ENCODE measurements at regions not wholly inside any gene's neighbourhood (a gene's known extent, or its start where the extent isn't known, plus 50 kb on each side); places are given as distances from the start of the nearest gene placed in this dataset.
"Not testable (repeated sequence)": the region's sequence is repeated elsewhere in the genome, so short reads cannot be mapped to it uniquely, and the experiment has no call there.

GRCh38 chr14:85912141-85912540 lies 382.2 kb downstream of the FLRT2 start:
- no peak for DNase-seq

DNA sequence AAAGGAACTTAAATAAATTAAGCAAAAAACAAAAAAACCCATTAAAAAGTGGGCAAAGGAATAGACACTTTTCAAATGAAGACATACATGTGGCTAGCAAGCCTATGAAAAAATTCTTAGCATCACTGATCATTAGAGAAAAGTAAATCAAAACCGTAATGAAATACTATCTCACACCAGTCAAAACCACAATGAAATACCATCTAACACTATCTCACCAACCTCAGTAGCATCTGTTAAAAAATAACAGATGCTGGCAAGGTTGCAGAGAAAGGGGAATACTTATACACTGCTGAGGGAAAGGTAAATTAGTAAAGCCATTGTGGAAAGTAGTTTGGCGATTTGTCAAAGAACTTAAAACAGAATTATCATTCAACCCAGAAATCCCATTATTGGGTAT lies 381.1 kb downstream of the FLRT2 start:
- DNase-seq, result no peak

DNA sequence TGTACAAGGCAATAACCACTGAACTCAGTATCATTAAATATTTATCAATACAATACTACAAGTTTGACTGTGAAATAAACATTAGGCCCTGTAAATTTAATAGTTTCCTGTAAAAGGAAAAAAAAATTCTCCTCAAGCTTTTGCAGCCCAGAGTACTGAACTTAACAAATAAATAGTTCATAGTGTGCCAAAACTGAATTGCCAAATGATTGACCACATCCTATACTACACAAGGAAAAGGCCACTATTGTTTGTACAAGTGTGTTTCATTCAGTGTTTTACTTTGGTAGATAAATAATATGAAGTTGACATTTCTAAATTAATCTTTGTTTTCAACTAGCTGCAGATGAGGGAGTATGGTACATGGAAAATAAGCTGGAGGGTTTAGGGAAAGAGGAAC lies 379.6 kb downstream of the FLRT2 start:
- no peak for DNase-seq

DNA sequence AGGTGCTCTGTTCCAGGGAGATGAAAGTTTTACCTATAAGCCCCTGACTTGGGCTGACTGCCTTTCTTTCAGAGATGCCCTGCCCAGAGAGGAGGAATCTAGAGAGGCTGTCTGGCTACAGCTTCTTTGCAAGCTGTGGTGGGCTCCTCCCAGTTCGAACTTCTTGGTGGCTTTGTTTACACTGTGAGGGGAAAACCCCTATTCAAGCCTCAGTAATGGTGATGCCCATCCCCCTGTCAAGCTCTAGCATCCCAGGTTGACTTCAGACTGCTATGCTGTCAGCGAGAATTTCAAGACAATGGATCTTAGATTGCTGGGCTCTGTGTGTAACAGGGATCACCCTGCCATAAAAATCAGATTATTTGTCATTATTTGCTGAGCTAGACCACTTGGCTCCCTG lies 377.6 kb downstream of the FLRT2 start:
- DNase-seq, result no peak

DNA sequence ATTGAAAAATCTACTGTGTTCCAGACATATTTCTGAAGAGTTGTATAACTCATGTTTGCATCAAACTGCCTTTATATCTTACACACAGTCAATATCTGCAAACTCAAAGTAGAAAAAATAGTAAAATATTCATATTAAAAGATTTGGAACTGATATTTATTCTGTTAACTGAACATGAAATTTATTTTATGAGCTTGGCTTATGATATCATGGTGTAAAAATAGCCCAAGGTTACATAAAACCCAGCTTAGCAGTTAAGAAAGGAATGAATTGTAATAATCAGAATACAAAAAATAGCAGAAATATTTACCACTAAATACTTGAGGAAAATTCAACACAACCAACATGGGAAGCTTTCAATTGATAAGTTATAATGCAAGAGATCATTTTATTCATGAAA lies 367.9 kb downstream of the FLRT2 start:
- DNase-seq, result no peak

- DNase-seq, result no peak
These were observed 365.7 kb downstream of the FLRT2 start for GRCh38 chr14:85895603-85896002.

DNA sequence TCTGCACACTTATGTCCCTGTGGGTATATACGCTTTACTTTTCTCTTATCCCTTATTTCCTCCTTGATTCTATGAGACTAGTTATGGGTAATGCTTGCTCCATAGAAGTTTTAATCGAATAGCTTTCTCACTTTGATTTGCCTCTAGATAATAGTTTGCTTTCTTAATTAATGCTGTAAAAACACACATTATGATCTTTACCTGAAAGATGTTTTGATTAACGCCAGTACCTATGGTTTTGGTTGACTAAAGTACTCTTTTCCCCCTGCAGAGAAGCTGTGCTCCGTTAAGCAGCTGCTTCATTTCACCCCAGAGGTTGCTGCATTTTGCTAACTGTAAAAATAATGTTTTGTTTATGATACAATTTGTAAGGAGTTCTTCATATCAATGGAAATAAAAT lies 362.3 kb downstream of the FLRT2 start:
- DNase-seq, result no peak

- DNase-seq, result no peak
These were observed 354.0 kb downstream of the FLRT2 start for GRCh38 chr14:85883966-85884365.

DNA sequence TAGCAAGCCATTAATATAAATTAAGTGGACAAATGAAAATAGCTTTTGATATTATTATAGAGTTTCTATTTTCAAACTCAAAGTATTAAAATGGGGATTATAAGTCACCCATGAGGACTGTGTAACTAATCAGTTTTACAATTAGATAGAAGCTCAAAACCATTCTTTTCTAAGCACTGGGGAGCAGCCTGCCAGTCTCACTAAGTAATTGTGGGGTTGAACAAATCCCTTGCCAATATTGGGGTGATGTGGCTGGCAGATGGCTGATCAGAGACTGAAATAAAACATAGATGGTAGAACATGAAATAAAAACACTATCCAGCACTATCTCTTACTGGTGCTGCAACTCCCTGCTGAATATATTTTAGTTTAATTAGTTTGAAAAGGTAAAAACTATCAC lies 353.2 kb downstream of the FLRT2 start:
- DNase-seq, result no peak

GRCh38 chr14:85881935-85882334 lies 352.0 kb downstream of the FLRT2 start:
- DNase-seq, result no peak

- no peak for DNase-seq
These were observed 348.9 kb downstream of the FLRT2 start for GRCh38 chr14:85878874-85879273.

DNA sequence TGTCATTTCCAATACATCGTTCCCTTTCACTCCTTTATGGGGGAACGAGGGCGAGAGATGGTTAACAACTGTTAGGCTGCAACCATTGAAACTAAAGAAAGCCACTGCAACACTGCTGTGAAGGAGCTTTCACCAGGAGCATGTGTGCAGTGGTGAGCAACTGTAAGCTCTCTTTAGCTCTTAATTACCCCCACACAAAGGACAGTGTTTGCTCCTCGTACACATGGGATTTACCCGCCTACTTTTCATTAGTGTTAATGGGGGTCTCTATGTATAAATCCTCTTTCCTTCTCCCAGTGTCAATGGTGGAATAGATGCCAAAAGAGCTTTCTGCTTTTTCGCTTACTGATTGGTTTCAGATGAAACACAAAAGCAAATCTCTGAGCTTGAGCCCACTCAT lies 343.1 kb downstream of the FLRT2 start:
- no peak for DNase-seq

- DNase-seq, result no peak
These were observed 337.5 kb downstream of the FLRT2 start for GRCh38 chr14:85867450-85867849.

DNA sequence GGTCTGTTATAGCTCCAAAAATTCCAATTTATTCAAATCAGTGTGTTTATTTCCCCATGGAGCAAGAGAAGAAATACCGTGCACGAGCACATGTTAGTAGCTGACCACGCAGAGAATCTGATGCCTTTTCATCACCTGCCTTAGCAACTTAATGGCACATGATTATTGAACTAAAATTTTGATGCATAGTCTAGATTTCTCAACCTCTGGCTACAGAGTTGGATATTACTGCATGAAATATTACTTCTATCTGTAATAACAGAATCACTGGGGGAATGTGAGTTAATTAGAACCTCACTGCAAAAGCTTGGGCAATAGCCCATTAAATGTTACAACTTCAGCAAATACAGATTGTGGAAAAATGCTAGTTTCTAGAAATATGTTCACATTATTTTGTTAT lies 335.8 kb downstream of the FLRT2 start:
- DNase-seq, result no peak

DNA sequence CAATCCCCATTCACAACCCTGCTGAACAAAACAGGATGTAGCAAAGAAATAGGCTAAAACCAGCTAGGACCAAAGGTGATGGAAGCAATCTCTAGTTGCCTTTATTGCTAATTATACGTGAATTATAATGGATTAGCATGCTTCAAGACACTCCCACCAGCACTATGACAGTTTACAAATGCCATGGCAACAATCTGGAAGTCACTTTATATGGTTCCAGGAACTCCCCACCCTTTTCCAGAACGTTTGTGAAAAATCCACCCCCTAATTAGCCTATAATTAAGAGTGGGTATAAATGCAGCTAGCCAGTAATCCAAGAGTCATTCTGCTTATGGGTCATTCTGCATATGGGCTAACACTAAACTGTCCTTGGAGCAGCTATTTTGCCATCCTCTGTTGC lies 328.7 kb downstream of the FLRT2 start:
- no peak for DNase-seq

- no peak for DNase-seq
These were observed 326.5 kb downstream of the FLRT2 start for GRCh38 chr14:85856430-85856829.

DNA sequence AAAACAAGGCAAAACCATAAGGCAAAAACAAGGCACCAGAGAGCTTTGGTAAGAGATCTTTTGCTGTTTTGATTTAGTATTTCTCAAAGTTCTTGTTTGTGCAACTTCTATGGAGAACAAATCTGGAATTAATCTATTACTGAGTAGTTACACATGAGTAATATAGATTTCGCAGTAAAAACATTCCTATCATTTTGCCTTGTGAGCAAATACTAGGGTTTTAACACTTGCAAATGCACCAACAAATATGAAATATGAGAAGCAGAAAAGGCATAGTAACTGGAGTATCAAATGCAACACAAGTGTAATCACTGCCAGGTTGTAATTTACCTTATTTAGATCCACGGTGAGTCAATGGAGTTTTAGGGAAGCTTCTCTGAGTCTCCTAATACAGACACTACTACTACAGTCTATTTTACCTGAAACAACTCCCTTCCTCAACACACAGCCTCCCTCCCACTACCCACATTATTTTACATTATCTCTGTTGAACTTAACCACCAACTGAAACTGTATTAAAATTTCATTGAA lies 324.1 kb downstream of the FLRT2 start:
- DNase-seq, result no peak

DNA sequence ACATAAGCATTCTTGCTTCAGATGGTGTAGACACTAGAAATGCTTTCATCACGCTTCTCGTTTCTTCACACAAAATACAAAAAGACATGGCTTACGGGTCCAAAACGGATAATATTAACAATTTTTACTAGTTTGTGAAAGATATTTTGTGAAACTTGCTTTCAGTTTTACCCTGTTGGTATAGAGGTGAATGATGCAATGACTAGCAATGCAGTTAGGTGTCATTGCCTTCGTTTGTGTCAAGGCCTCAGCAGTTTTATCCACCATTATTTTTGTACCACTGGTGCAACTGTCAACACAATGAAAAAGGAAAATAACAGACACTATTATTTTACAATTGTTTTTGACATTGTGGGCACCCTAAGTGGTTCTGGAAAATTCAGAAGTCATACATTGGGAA lies 323.0 kb downstream of the FLRT2 start:
- no peak for DNase-seq

DNA sequence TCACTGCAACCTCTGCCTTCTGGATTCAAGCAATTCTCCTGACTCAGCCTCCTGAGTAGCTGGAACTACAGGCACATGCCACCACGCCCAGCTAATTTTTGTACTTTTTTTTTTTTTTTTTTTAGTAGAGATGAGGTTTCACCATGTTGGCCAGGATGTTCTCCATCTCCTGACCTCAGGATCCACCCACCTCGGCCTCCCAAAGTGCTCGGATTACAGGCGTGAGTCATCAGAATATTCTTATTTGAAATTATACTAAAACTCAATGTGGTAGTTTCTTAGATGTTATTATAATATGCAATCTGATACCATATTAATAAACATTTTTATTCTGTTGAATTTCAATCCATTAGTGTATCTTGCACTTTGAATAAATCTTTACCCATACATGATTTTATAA lies 322.2 kb downstream of the FLRT2 start:
- not testable (repeated sequence) for DNase-seq

DNA sequence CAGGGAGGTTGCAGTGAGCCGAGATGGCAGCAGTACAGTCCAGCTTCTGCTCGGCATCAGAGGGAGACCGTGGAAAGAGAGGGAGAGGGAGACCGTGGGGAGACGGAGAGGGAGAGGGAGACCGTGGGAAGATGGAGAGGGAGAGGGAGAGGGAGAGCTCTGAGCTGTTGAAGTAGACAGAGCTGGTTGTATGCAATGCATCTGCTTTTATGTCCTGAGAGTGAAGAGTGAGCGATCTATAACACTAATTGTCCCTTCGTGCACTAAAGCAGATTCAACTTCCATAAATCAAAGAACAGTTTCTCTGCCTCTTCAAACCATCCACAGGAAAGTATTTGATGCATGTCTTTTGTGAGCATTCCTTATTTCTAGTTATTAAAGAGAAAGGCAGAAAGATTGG lies 300.6 kb downstream of the FLRT2 start:
- not testable (repeated sequence) for DNase-seq

GRCh38 chr14:85829601-85830000 lies 299.7 kb downstream of the FLRT2 start:
- not testable (repeated sequence) for DNase-seq

GRCh38 chr14:85824526-85824925 lies 294.6 kb downstream of the FLRT2 start:
- DNase-seq, result no peak

- no peak for DNase-seq
These were observed 292.3 kb downstream of the FLRT2 start for GRCh38 chr14:85822236-85822635.

DNA sequence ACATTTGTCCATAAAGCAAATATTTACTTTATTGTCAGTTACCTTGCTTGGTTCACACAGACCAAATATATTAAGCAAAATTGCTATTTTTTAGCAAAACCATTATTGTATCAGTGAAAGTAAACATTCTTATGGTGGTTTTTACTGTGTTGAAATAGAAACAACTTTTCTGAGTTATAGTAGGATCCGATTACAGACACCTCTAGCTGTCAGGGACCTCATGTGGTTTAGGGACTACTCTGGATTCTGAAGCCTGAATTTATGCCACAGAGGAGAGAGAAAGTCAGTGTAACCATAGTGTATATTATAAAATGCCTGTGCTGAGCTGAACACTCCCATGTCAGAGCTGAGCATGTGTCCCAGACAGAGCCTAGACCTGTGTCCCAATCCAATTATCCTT lies 287.5 kb downstream of the FLRT2 start:
- no peak for DNase-seq

DNA sequence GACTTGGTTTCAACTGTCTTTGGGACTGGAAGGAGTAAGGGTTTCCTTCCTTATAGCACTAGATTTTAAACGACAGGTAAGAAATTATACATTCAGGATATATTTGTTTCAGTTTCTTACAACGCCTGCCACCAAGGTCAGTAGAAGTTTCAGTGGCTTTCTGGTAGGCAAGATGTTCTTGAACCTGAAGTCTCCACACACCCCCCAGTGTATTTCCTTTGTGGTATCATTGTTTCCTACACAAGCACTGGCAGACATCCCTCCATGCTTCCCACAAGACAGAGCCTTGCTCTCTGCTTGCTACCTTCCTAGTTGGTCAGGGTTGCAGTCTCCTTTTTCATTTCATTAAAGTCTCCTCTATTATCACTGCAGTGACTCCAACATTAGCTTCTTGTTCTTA lies 283.1 kb downstream of the FLRT2 start:
- DNase-seq, result no peak

DNA sequence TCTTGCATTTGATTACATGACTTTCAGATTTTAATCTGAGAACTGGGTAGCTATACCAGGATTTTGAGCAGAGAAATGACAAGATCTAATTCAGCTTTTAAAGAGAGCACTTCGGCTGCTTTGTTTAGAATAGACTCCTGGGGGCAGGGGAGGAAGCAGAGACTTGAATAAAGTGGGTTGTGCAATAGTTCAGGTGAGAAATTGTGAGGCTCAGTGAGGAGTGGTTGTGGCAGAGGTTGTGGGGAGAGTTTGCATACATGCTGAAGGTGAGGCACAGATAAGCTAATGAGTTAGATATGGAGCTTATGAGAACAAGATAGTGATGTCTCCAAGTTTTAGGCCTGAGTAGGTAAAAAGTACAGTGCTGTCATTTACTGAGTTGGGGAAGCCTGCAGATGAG lies 281.4 kb downstream of the FLRT2 start:
- no peak for DNase-seq

All from CD4-positive, alpha-beta T cell treated with Interleukin-6 for 4 hours (primary cell).